Activated CD4-positive, alpha-beta T cell treated with anti-CD3 and anti-CD28 coated beads, Interleukin-2, amount 50 U/mL, for 16 hours (primary cell): ENCODE measurements at regions not wholly inside any gene's neighbourhood (a gene's known extent, or its start where the extent isn't known, plus 50 kb on each side); places are given as distances from the start of the nearest gene placed in this dataset.
"Not testable (repeated sequence)": the region's sequence is repeated elsewhere in the genome, so short reads cannot be mapped to it uniquely, and the experiment has no call there.

Source experiments
- DNase-seq: peaks from one replicate; pipeline ENCODE4 v3.0.0-alpha.2; 2020

GRCh38 chr3:105982207-105982606 lies 113.4 kb upstream of the CBLB start:
- no peak for DNase-seq

GRCh38 chr3:105984837-105985236 lies 116.0 kb upstream of the CBLB start:
- no peak for DNase-seq

GRCh38 chr3:105986343-105986742 lies 117.5 kb upstream of the CBLB start:
- not testable (repeated sequence) for DNase-seq

GRCh38 chr3:105987809-105988208 lies 119.0 kb upstream of the CBLB start:
- no peak for DNase-seq

GRCh38 chr3:105988540-105989212 lies 119.9 kb upstream of the CBLB start:
- no peak for DNase-seq

- DNase-seq, result no peak
Observed at GRCh38 chr3:105996781-105997180, 128.0 kb upstream of the CBLB start.

GRCh38 chr3:105997466-105997799 lies 128.6 kb upstream of the CBLB start:
- DNase-seq, result no peak

GRCh38 chr3:105997800-105998526 lies 129.2 kb upstream of the CBLB start:
- DNase-seq, result no peak

GRCh38 chr3:105999856-106000255 lies 131.0 kb upstream of the CBLB start:
- DNase-seq, result no peak

GRCh38 chr3:106001923-106002322 lies 133.1 kb upstream of the CBLB start:
- DNase-seq, result no peak

GRCh38 chr3:106004137-106004681 lies 135.4 kb upstream of the CBLB start:
- DNase-seq, result peak; percentile 32

GRCh38 chr3:106004826-106005225 lies 136.0 kb upstream of the CBLB start:
- no peak for DNase-seq

- DNase-seq, result no peak
Observed at GRCh38 chr3:106006001-106006400, 137.2 kb upstream of the CBLB start.

GRCh38 chr3:106006571-106006970 lies 137.8 kb upstream of the CBLB start:
- no peak for DNase-seq

GRCh38 chr3:106007512-106007911 lies 138.7 kb upstream of the CBLB start:
- no peak for DNase-seq

GRCh38 chr3:106008766-106009165 lies 140.0 kb upstream of the CBLB start:
- DNase-seq, result no peak

GRCh38 chr3:106010829-106011228 lies 142.0 kb upstream of the CBLB start:
- DNase-seq, result peak; percentile 58

GRCh38 chr3:106013971-106014370 lies 145.2 kb upstream of the CBLB start:
- no peak for DNase-seq

GRCh38 chr3:106014518-106014917 lies 145.7 kb upstream of the CBLB start:
- no peak for DNase-seq

GRCh38 chr3:106014971-106015370 lies 146.2 kb upstream of the CBLB start:
- no peak for DNase-seq

- DNase-seq, result no peak
Observed at GRCh38 chr3:106018102-106018501, 149.3 kb upstream of the CBLB start.

GRCh38 chr3:106018929-106019550 lies 150.2 kb upstream of the CBLB start:
- no peak for DNase-seq

- no peak for DNase-seq
Observed at GRCh38 chr3:106022913-106023312, 154.1 kb upstream of the CBLB start.

- no peak for DNase-seq
Observed at GRCh38 chr3:106025151-106025722, 156.4 kb upstream of the CBLB start.
